Smooth muscle cell (in vitro differentiated cells): ENCODE measurements at regions not wholly inside any gene's neighbourhood (a gene's known extent, or its start where the extent isn't known, plus 50 kb on each side); places are given as distances from the start of the nearest gene placed in this dataset.

Source experiments
- DNase-seq: peaks from one replicate; lab custom pipeline; 2025; ENCODE audit not compliant: unreplicated experiment; lab: John Stamatoyannopoulos, UW
- H2AFZ ChIP-seq: fragments of 200-600 bp; sonication (generic); 2 replicates; pipeline ENCODE4 v1.6.0; 2016; ENCODE audit warnings: antibody characterized with exemption, low read depth, mild to moderate bottlenecking
- H3F3A ChIP-seq: fragments of 200-600 bp; sonication (generic); 2 replicates; pipeline ENCODE4 v1.6.0; 2017; ENCODE audit warnings: antibody characterized with exemption, low read depth
- H3K27ac ChIP-seq: fragments of 200-600 bp; sonication (generic); 2 replicates; pipeline ENCODE4 v1.5.1; 2016; ENCODE audit warnings: low read depth, mild to moderate bottlenecking
- H3K27me3 ChIP-seq: fragments of 200-600 bp; sonication (generic); 2 replicates; pipeline ENCODE4 v1.6.1; 2016; ENCODE audit warnings: low read depth, mild to moderate bottlenecking
- H3K36me3 ChIP-seq: fragments of 200-600 bp; sonication (generic); 2 replicates; pipeline ENCODE4 v1.5.1; 2016; ENCODE audit warnings: low read depth
- H3K4me1 ChIP-seq: fragments of 200-600 bp; sonication (generic); 2 replicates; pipeline ENCODE4 v1.5.1; 2016; ENCODE audit warnings: low read depth
- H3K4me2 ChIP-seq: fragments of 200-600 bp; sonication (generic); 2 replicates; pipeline ENCODE4 v1.6.0; 2016; ENCODE audit warnings: mild to moderate bottlenecking
- H3K4me3 ChIP-seq: fragments of 200-600 bp; sonication (generic); 2 replicates; pipeline ENCODE4 v1.5.1; 2016; ENCODE audit warnings: mild to moderate bottlenecking
- H3K79me2 ChIP-seq: fragments of 200-600 bp; sonication (generic); 2 replicates; pipeline ENCODE4 v1.6.0; 2016; ENCODE audit warnings: low read depth, mild to moderate bottlenecking
- H3K9ac ChIP-seq: fragments of 200-600 bp; sonication (generic); 2 replicates; pipeline ENCODE4 v1.6.0; 2016; ENCODE audit warnings: low read depth
- H3K9me3 ChIP-seq: fragments of 200-600 bp; sonication (generic); replicated peaks from 2 replicates; pipeline ENCODE4 v1.5.1; 2016; ENCODE audit warnings: low read depth
- H4K20me1 ChIP-seq: fragments of 200-600 bp; sonication (generic); 2 replicates; pipeline ENCODE4 v1.6.0; 2016; ENCODE audit warnings: low read depth
- WGBS: methylation state at CpG from one replicate; pipeline ENCODE4 v1.1.7; 2016; ENCODE audit warnings: low lambda C conversion rate; 5-methylcytosine and 5-hydroxymethylcytosine counted together
- TF ChIP-seq, protein P1 (sequence below): fragments of 200-600 bp; sonication (generic); IDR thresholded peaks from 2 replicates; pipeline ENCODE4 v1.5.1; 2017; ENCODE audit warnings: borderline replicate concordance, mild to moderate bottlenecking, antibody characterized with exemption; ENCODE audit not compliant: insufficient read depth, poor library complexity, severe bottlenecking

DNA sequence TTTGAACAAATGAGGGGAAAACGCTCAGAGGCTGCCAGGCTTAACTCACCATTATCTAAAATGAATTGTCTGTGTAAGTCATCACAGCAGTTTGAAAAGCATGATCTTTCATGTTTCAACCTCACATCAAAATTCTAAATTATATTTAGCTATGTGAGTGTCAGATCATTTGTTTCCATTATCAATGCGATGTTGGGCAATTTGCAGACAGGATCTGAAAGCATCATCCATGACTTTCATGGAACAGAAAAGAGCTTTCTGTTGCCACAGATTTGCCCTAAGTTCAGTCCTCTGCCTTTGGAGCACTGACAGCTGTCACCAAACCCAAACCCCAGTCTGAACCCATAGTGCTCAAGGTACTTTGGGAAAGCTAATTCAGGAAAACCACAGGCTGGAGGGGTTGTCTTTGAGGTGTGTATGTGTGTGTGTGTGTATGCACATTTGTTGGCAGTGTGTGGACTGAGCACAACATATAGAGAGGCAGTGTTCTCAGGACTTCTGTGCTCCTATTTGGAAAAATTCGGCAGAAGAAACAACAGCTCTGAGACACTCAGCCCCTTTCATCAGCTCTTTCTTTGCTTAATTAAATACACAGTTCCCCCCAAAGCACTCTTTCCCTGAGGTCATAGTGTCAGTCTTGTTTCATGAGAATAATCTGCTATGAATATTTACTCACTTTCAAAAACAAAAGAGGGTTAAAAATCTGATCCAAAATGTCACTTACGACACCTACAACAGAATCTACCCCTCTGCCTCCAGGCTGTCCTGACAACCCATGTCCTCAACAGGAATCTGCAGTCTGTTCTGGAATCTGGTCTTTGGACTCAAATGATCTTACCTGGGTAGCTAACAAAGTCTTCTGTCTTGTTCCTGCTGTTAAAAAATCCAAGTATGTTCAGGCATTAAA is 188.5 kb upstream of the KLF14 start:
- Histone ChIP-seq H3K36me3 (no peaks in the 10 kb centered on the region), H3K27me3 (no peaks in the 10 kb centered on the region), H3F3A (peaks cover 6% of the 10 kb centered on the region), H4K20me1 (no peaks in the 10 kb centered on the region), H3K4me1 (peaks cover 10% of the 10 kb centered on the region), H3K9ac (no peak overlapping the region), H3K79me2 (peaks cover 5% of the 10 kb centered on the region), H3K27ac (peak overlapping the region; percentile 4), H3K4me2 (no peak overlapping the region), H3K4me3 (no peak overlapping the region), H3K9me3 (no peaks in the 10 kb centered on the region), H2AFZ (no peak overlapping the region)
- no peak for DNase-seq
- TF ChIP-seq, protein P1, sequence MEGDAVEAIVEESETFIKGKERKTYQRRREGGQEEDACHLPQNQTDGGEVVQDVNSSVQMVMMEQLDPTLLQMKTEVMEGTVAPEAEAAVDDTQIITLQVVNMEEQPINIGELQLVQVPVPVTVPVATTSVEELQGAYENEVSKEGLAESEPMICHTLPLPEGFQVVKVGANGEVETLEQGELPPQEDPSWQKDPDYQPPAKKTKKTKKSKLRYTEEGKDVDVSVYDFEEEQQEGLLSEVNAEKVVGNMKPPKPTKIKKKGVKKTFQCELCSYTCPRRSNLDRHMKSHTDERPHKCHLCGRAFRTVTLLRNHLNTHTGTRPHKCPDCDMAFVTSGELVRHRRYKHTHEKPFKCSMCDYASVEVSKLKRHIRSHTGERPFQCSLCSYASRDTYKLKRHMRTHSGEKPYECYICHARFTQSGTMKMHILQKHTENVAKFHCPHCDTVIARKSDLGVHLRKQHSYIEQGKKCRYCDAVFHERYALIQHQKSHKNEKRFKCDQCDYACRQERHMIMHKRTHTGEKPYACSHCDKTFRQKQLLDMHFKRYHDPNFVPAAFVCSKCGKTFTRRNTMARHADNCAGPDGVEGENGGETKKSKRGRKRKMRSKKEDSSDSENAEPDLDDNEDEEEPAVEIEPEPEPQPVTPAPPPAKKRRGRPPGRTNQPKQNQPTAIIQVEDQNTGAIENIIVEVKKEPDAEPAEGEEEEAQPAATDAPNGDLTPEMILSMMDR, result no peak
- 89% methylated on average over 4 of the region's 4 CpGs for WGBS

DNA sequence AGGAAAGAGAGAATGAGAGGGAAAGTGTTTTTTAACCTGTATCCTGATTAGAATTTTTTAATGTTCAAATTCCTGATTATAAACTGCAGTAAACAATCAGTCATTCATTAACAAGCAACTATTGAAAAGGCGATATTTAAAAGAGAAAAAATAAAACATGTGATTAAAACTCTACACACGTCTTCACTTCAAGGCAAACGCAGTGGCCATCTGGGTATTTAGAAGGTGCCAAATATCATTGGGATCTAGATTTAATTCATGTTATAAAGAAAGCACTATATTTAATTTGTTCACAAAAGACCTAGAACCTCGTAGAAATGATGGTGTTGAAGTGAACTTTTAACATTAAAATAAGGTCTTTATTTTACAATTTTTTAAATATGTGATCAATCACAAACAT is 189.4 kb upstream of the KLF14 start:
- TF ChIP-seq, protein P1, result no peak
- Histone ChIP-seq H3K36me3 (no peaks in the 10 kb centered on the region), H3K9me3 (no peaks in the 10 kb centered on the region), H4K20me1 (no peaks in the 10 kb centered on the region), H3K4me1 (peaks cover 10% of the 10 kb centered on the region), H3K27me3 (no peaks in the 10 kb centered on the region), H3K79me2 (peaks cover 8% of the 10 kb centered on the region), H2AFZ (no peak overlapping the region), H3K4me2 (no peak overlapping the region), H3K9ac (no peak overlapping the region), H3K27ac (no peak overlapping the region), H3K4me3 (no peak overlapping the region), H3F3A (no peaks in the 10 kb centered on the region)
- 90% methylated on average over 4 of the region's 4 CpGs for WGBS
- DNase-seq, result no peak

DNA sequence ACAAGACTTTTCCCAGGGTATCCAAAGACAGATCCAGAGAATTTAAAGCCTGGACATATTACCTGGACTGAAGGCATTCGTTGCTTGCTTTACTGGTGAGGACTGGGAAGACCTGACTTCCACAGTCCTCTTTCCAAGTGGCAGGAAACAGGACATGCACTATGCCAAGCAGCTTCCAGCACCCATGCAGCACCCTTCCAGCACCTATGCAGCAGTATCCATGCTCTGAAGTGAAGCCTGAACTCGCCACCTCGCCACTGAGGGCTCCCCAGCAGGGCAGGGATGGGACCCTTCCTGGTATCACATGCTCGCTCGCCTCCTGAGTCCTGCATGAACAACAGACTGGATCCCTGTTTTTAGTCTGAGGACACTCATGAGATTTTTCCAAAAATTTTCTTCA is 189.9 kb upstream of the KLF14 start:
- WGBS, result 97% methylated on average over 5 of the region's 5 CpGs
- no peak overlapping the region for H2AFZ ChIP-seq
- H3K9me3 ChIP-seq, result no peaks in the 10 kb centered on the region
- TF ChIP-seq, protein P1, result no peak
- DNase-seq, result no peak
- no peaks in the 10 kb centered on the region for H3K36me3 ChIP-seq
- H3K27ac ChIP-seq, result no peak overlapping the region
- H3K4me3 ChIP-seq, result no peak overlapping the region
- H3F3A ChIP-seq, result no peaks in the 10 kb centered on the region
- H3K27me3 ChIP-seq, result no peaks in the 10 kb centered on the region
- no peak overlapping the region for H3K9ac ChIP-seq
- H3K79me2 ChIP-seq, result peaks cover 10% of the 10 kb centered on the region
- peaks cover 10% of the 10 kb centered on the region for H3K4me1 ChIP-seq
- H4K20me1 ChIP-seq, result no peaks in the 10 kb centered on the region
- no peak overlapping the region for H3K4me2 ChIP-seq
